ENCODE measurements at regions not wholly inside any gene's neighbourhood (a gene's known extent, or its start where the extent isn't known, plus 50 kb on each side); places are given as distances from the start of the nearest gene placed in this dataset.

GRCh38 chr3:84260596-84260995 lies 698.2 kb upstream of the CADM2 start:
- DNase-seq, result no peak
- no peaks in the 10 kb centered on the region for H3K79me1 ChIP-seq (ENCODE audit: low read length)

DNA sequence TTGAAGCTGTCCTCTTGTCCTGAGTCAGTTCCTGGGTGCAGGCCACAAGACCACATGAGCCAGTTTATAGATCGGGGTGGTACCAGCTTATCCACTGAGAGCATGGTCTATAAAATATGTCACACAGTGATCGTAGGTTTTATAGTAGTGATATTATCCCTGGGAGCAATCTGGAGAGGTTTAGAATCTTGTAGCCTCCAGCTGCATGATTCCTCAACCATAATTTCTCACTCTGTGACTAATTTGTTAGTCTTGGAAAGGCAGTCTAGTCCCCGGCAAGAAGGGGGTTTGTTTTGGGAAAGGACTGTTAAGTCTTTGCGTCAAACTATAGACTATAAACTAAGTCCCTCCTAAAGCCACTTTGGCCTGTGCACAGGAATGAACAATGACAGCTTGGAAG lies 693.0 kb upstream of the CADM2 start:
- no peaks in the 10 kb centered on the region for H3K79me1 ChIP-seq (ENCODE audit: low read length)
- no CpG with 5 or more reads among the region's 4 CpGs for WGBS (ENCODE audit: extremely low coverage, insufficient coverage, low lambda C conversion rate)
- no peak overlapping the region for H2BK5ac ChIP-seq (ENCODE audit: low read length)
- no peak overlapping the region for H3K23ac ChIP-seq (ENCODE audit: low read length)
- H4K8ac ChIP-seq (ENCODE audit: low read depth, low read length), result no peak overlapping the region
- H3K36me3 ChIP-seq (ENCODE audit: control insufficient read depth, insufficient read depth, low read length), result no peaks in the 10 kb centered on the region
- no peak overlapping the region for H4K5ac ChIP-seq (ENCODE audit: low read length)
- H3K9ac ChIP-seq (ENCODE audit: low read length), result no peak overlapping the region
- no peak overlapping the region for H3K4me2 ChIP-seq (ENCODE audit: low read length)
- H2AK5ac ChIP-seq (ENCODE audit: low read length), result no peak overlapping the region
- H3K27ac ChIP-seq (ENCODE audit: low read depth, low read length), result no peak overlapping the region
- no peaks in the 10 kb centered on the region for H3K27me3 ChIP-seq (ENCODE audit: insufficient read depth, low read length, poor library complexity)
- no peak overlapping the region for H3K4ac ChIP-seq (ENCODE audit: low read depth, low read length)
- H2BK15ac ChIP-seq (replicated peaks; ENCODE audit: low read depth), result no peak overlapping the region
- H3K79me2 ChIP-seq (ENCODE audit: control insufficient read depth, insufficient read depth, low read length), result no peaks in the 10 kb centered on the region
- H3K4me1 ChIP-seq (ENCODE audit: control insufficient read depth, low read depth, low read length), result no peaks in the 10 kb centered on the region
- H2BK120ac ChIP-seq (ENCODE audit: low read depth, low read length), result no peak overlapping the region
- DNase-seq, result no peak
- H3K18ac ChIP-seq (ENCODE audit: low read length), result no peak overlapping the region
- no peak overlapping the region for H3K56ac ChIP-seq (ENCODE audit: low read length)
- H3K4me3 ChIP-seq (ENCODE audit: low read length), result no peak overlapping the region

More at GRCh38 chr3:84260596-84260995, 698.2 kb upstream of the CADM2 start:
- no peak overlapping the region for H3K4ac ChIP-seq (ENCODE audit: low read depth, low read length)
- no peak overlapping the region for H4K8ac ChIP-seq (ENCODE audit: low read depth, low read length)
- H3K79me2 ChIP-seq (ENCODE audit: control insufficient read depth, insufficient read depth, low read length), result no peaks in the 10 kb centered on the region
- no peak overlapping the region for H3K56ac ChIP-seq (ENCODE audit: low read length)
- no peak overlapping the region for H3K9ac ChIP-seq (ENCODE audit: low read length)
- no peak overlapping the region for H3K27ac ChIP-seq (ENCODE audit: low read depth, low read length)
- H3K4me1 ChIP-seq (ENCODE audit: control insufficient read depth, low read depth, low read length), result no peaks in the 10 kb centered on the region
- H3K36me3 ChIP-seq (ENCODE audit: control insufficient read depth, insufficient read depth, low read length), result no peaks in the 10 kb centered on the region
- H2BK15ac ChIP-seq (replicated peaks; ENCODE audit: low read depth), result no peak overlapping the region
- H3K4me3 ChIP-seq (ENCODE audit: low read length), result no peak overlapping the region
- WGBS (ENCODE audit: extremely low coverage, insufficient coverage, low lambda C conversion rate), result no CpG with 5 or more reads among the region's 3 CpGs
- H3K4me2 ChIP-seq (ENCODE audit: low read length), result no peak overlapping the region
- no peak overlapping the region for H2AK5ac ChIP-seq (ENCODE audit: low read length)
- no peak overlapping the region for H2BK120ac ChIP-seq (ENCODE audit: low read depth, low read length)
- no peak overlapping the region for H4K5ac ChIP-seq (ENCODE audit: low read length)
- H3K18ac ChIP-seq (ENCODE audit: low read length), result no peak overlapping the region
- H3K27me3 ChIP-seq (ENCODE audit: insufficient read depth, low read length, poor library complexity), result no peaks in the 10 kb centered on the region
- no peak overlapping the region for H3K23ac ChIP-seq (ENCODE audit: low read length)
- no peak overlapping the region for H2BK5ac ChIP-seq (ENCODE audit: low read length)

- Histone ChIP-seq H3K56ac (ENCODE audit: low read length) (no peak overlapping the region), H4K5ac (ENCODE audit: low read length) (no peak overlapping the region), H3K4me1 (ENCODE audit: control insufficient read depth, low read depth, low read length) (no peaks in the 10 kb centered on the region), H3K79me2 (ENCODE audit: control insufficient read depth, insufficient read depth, low read length) (no peaks in the 10 kb centered on the region), H3K4ac (ENCODE audit: low read depth, low read length) (no peak overlapping the region), H3K18ac (ENCODE audit: low read length) (no peak overlapping the region), H4K8ac (ENCODE audit: low read depth, low read length) (no peak overlapping the region), H3K27ac (ENCODE audit: low read depth, low read length) (no peak overlapping the region), H3K4me3 (ENCODE audit: low read length) (no peak overlapping the region), H3K79me1 (ENCODE audit: low read length) (no peaks in the 10 kb centered on the region), H2AK5ac (ENCODE audit: low read length) (no peak overlapping the region), H3K27me3 (ENCODE audit: insufficient read depth, low read length, poor library complexity) (no peaks in the 10 kb centered on the region), H2BK120ac (ENCODE audit: low read depth, low read length) (no peak overlapping the region), H3K23ac (ENCODE audit: low read length) (no peak overlapping the region), H3K9ac (ENCODE audit: low read length) (no peak overlapping the region), H3K4me2 (ENCODE audit: low read length) (no peak overlapping the region), H3K36me3 (ENCODE audit: control insufficient read depth, insufficient read depth, low read length) (no peaks in the 10 kb centered on the region), H2BK15ac (replicated peaks; ENCODE audit: low read depth) (no peak overlapping the region), H2BK5ac (ENCODE audit: low read length) (no peak overlapping the region)
- no peak for DNase-seq
- no CpG with 5 or more reads among the region's 2 CpGs for WGBS (ENCODE audit: extremely low coverage, insufficient coverage, low lambda C conversion rate)
These were observed 683.3 kb upstream of the CADM2 start for GRCh38 chr3:84275532-84275931.

DNA sequence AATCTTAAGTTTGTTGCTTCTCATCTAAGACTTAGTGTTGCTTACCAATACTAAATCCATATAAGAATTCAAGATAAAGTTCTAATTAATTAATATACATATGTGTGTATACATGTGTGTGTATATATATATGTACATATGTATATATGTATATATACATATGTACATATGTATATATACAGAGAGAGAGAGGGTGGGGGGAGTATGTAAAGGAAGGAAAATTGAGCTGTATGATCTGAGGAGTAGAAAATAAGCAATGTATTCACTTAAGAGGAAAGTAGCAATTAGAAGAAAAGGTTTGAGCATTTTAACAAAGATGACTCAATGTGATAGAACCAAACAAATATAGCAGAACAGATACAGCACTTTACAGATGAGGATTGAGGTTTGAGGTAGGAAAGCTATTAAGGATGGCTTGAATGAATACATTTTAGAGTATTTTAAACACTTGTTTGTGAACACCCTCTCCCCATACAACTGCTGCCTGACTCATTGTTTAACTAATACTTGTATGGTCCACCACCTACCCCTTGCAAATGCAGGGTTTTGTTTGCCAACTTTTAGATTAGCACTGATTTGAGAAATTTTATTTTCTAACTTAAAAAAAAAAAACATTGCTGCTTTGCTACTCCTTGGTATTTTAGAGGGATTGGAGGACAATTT lies 681.1 kb upstream of the CADM2 start:
- no peak overlapping the region for H2BK120ac ChIP-seq (ENCODE audit: low read depth, low read length)
- H2AK5ac ChIP-seq (ENCODE audit: low read length), result no peak overlapping the region
- H3K79me1 ChIP-seq (ENCODE audit: low read length), result no peaks in the 10 kb centered on the region
- no peak overlapping the region for H3K23ac ChIP-seq (ENCODE audit: low read length)
- no peak overlapping the region for H4K8ac ChIP-seq (ENCODE audit: low read depth, low read length)
- no peak overlapping the region for H3K4me2 ChIP-seq (ENCODE audit: low read length)
- H2BK15ac ChIP-seq (replicated peaks; ENCODE audit: low read depth), result no peak overlapping the region
- no peak overlapping the region for H2BK5ac ChIP-seq (ENCODE audit: low read length)
- no peaks in the 10 kb centered on the region for H3K36me3 ChIP-seq (ENCODE audit: control insufficient read depth, insufficient read depth, low read length)
- H4K5ac ChIP-seq (ENCODE audit: low read length), result no peak overlapping the region
- no peak overlapping the region for H3K18ac ChIP-seq (ENCODE audit: low read length)
- no peaks in the 10 kb centered on the region for H3K79me2 ChIP-seq (ENCODE audit: control insufficient read depth, insufficient read depth, low read length)
- no peak overlapping the region for H3K4me3 ChIP-seq (ENCODE audit: low read length)
- no peaks in the 10 kb centered on the region for H3K4me1 ChIP-seq (ENCODE audit: control insufficient read depth, low read depth, low read length)
- DNase-seq, result no peak
- H3K4ac ChIP-seq (ENCODE audit: low read depth, low read length), result no peak overlapping the region
- H3K56ac ChIP-seq (ENCODE audit: low read length), result no peak overlapping the region
- H3K27me3 ChIP-seq (ENCODE audit: insufficient read depth, low read length, poor library complexity), result no peaks in the 10 kb centered on the region
- H3K27ac ChIP-seq (ENCODE audit: low read depth, low read length), result no peak overlapping the region
- no peak overlapping the region for H3K9ac ChIP-seq (ENCODE audit: low read length)

- WGBS (ENCODE audit: extremely low coverage, insufficient coverage, low lambda C conversion rate), result no CpG with 5 or more reads among the region's 1 CpG
- no peak overlapping the region for H3K4ac ChIP-seq (ENCODE audit: low read depth, low read length)
- no peak for DNase-seq
These were observed 666.7 kb upstream of the CADM2 start for GRCh38 chr3:84292128-84292527.

DNA sequence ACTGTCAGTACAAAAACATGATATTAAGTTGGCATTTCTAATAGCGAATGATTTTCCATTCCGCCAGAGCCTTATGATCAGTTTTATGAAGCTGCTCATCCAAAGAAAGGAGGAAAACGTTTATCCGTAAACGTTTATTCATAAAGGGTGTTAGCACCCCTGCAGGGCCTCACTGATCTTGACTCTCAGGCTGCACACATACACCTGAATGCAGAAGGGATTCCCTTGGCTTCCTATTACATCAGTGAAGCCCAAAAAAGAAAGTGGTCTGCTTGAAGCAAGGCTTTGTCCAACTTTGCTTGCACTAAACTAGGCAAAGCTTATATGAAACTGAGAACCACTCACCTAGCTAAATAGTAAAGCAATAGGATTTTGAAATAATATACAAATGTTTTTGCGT lies 659.5 kb upstream of the CADM2 start:
- no peak overlapping the region for H4K8ac ChIP-seq (ENCODE audit: low read depth, low read length)
- H3K18ac ChIP-seq (ENCODE audit: low read length), result no peak overlapping the region
- no peak overlapping the region for H2AK5ac ChIP-seq (ENCODE audit: low read length)
- no peak overlapping the region for H3K56ac ChIP-seq (ENCODE audit: low read length)
- no peak overlapping the region for H3K4ac ChIP-seq (ENCODE audit: low read depth, low read length)
- H2BK5ac ChIP-seq (ENCODE audit: low read length), result no peak overlapping the region
- H2BK15ac ChIP-seq (replicated peaks; ENCODE audit: low read depth), result no peak overlapping the region
- no peak overlapping the region for H4K5ac ChIP-seq (ENCODE audit: low read length)
- no peak overlapping the region for H3K23ac ChIP-seq (ENCODE audit: low read length)
- WGBS (ENCODE audit: extremely low coverage, insufficient coverage, low lambda C conversion rate), result no CpG with 5 or more reads among the region's 6 CpGs
- H2BK120ac ChIP-seq (ENCODE audit: low read depth, low read length), result no peak overlapping the region
- H3K4me2 ChIP-seq (ENCODE audit: low read length), result no peak overlapping the region
- no peaks in the 10 kb centered on the region for H3K27me3 ChIP-seq (ENCODE audit: insufficient read depth, low read length, poor library complexity)
- no peaks in the 10 kb centered on the region for H3K4me1 ChIP-seq (ENCODE audit: control insufficient read depth, low read depth, low read length)
- no peaks in the 10 kb centered on the region for H3K79me1 ChIP-seq (ENCODE audit: low read length)
- no peaks in the 10 kb centered on the region for H3K79me2 ChIP-seq (ENCODE audit: control insufficient read depth, insufficient read depth, low read length)
- no peak for DNase-seq
- H3K36me3 ChIP-seq (ENCODE audit: control insufficient read depth, insufficient read depth, low read length), result no peaks in the 10 kb centered on the region
- no peak overlapping the region for H3K9ac ChIP-seq (ENCODE audit: low read length)
- no peak overlapping the region for H3K4me3 ChIP-seq (ENCODE audit: low read length)
- no peak overlapping the region for H3K27ac ChIP-seq (ENCODE audit: low read depth, low read length)

More at GRCh38 chr3:84292128-84292527, 666.7 kb upstream of the CADM2 start:
- no peak overlapping the region for H2BK120ac ChIP-seq (ENCODE audit: low read depth, low read length)
- H4K5ac ChIP-seq (ENCODE audit: low read length), result no peak overlapping the region
- H3K4me3 ChIP-seq (ENCODE audit: low read length), result no peak overlapping the region
- no peak overlapping the region for H3K4me2 ChIP-seq (ENCODE audit: low read length)
- no peaks in the 10 kb centered on the region for H3K27me3 ChIP-seq (ENCODE audit: insufficient read depth, low read length, poor library complexity)
- H2BK5ac ChIP-seq (ENCODE audit: low read length), result no peak overlapping the region
- no peak overlapping the region for H3K9ac ChIP-seq (ENCODE audit: low read length)
- H3K18ac ChIP-seq (ENCODE audit: low read length), result no peak overlapping the region
- no peak overlapping the region for H2AK5ac ChIP-seq (ENCODE audit: low read length)
- no peaks in the 10 kb centered on the region for H3K4me1 ChIP-seq (ENCODE audit: control insufficient read depth, low read depth, low read length)
- no peaks in the 10 kb centered on the region for H3K79me1 ChIP-seq (ENCODE audit: low read length)
- H3K56ac ChIP-seq (ENCODE audit: low read length), result no peak overlapping the region
- H4K8ac ChIP-seq (ENCODE audit: low read depth, low read length), result no peak overlapping the region
- no peaks in the 10 kb centered on the region for H3K36me3 ChIP-seq (ENCODE audit: control insufficient read depth, insufficient read depth, low read length)
- no peak overlapping the region for H2BK15ac ChIP-seq (replicated peaks; ENCODE audit: low read depth)
- no peak overlapping the region for H3K23ac ChIP-seq (ENCODE audit: low read length)
- H3K79me2 ChIP-seq (ENCODE audit: control insufficient read depth, insufficient read depth, low read length), result no peaks in the 10 kb centered on the region
- H3K27ac ChIP-seq (ENCODE audit: low read depth, low read length), result no peak overlapping the region

All from mesendoderm (in vitro differentiated cells).